ENCODE measurements at regions not wholly inside any gene's neighbourhood (a gene's known extent, or its start where the extent isn't known, plus 50 kb on each side); places are given as distances from the start of the nearest gene placed in this dataset.
A peak's percentile ranks its signal among the peaks of the same experiment; 100 is the strongest.
"Not testable (repeated sequence)": the region's sequence is repeated elsewhere in the genome, so short reads cannot be mapped to it uniquely, and the experiment has no call there.

- DNase-seq (ENCODE audit: low read depth) = peak; percentile 5
These were observed 184.6 kb upstream of the TP53TG3C start for GRCh38 chr16:33009468-33009867.

- DNase-seq (ENCODE audit: low read depth) = not testable (repeated sequence)
These were observed 166.9 kb upstream of the TP53TG3C start for GRCh38 chr16:33027121-33027520.

GRCh38 chr16:33027941-33028340, 166.1 kb upstream of the TP53TG3C start:
- DNase-seq (ENCODE audit: low read depth) = not testable (repeated sequence)

- not testable (repeated sequence) for DNase-seq (ENCODE audit: low read depth)
These were observed 165.2 kb upstream of the TP53TG3C start for GRCh38 chr16:33028707-33029390.

GRCh38 chr16:33048849-33049248, 145.2 kb upstream of the TP53TG3C start:
- DNase-seq (ENCODE audit: low read depth) = not testable (repeated sequence)

- no peak for DNase-seq (ENCODE audit: low read depth)
These were observed 134.8 kb upstream of the TP53TG3C start for GRCh38 chr16:33059206-33059605.

- not testable (repeated sequence) for DNase-seq (ENCODE audit: low read depth)
These were observed 134.2 kb upstream of the TP53TG3C start for GRCh38 chr16:33059654-33060421.

GRCh38 chr16:33062763-33063162, 131.3 kb upstream of the TP53TG3C start:
- not testable (repeated sequence) for DNase-seq (ENCODE audit: low read depth)

- DNase-seq (ENCODE audit: low read depth) = not testable (repeated sequence)
These were observed 130.5 kb upstream of the TP53TG3C start for GRCh38 chr16:33063365-33064170.

- not testable (repeated sequence) for DNase-seq (ENCODE audit: low read depth)
These were observed 129.5 kb upstream of the TP53TG3C start for GRCh38 chr16:33064454-33065073.

Measured in activated gamma-delta T cell treated with anti-CD3 and anti-CD28 coated beads, Interleukin-2, amount 50 U/mL, for 16 hours (primary cell).